Uterus (tissue), 2 donors: ENCODE measurements at regions not wholly inside any gene's neighbourhood (a gene's known extent, or its start where the extent isn't known, plus 50 kb on each side); places are given as distances from the start of the nearest gene placed in this dataset.

Experiments
- POLR2A ChIP-seq, 2 donors: fragments of 450-650 bp; IDR thresholded peaks; one replicate each; pipeline ENCODE4 v1.6.1; 2016; ENCODE audit warnings: antibody characterized with exemption in 2 of 2, mild to moderate bottlenecking in 1 of 2, moderate library complexity in 1 of 2
- TF ChIP-seq, protein P1 (sequence below), 4 experiments: fragments of 200-600 bp in 2 of 4; fragments of 450-650 bp in 2 of 4; sonication (generic) in 2 of 4; IDR thresholded peaks; one replicate each; pipeline ENCODE4 v1.5.1; 2016 to 2019; ENCODE audit warnings: antibody characterized with exemption in 4 of 4, mild to moderate bottlenecking in 2 of 4, moderate library complexity in 1 of 4

DNA sequence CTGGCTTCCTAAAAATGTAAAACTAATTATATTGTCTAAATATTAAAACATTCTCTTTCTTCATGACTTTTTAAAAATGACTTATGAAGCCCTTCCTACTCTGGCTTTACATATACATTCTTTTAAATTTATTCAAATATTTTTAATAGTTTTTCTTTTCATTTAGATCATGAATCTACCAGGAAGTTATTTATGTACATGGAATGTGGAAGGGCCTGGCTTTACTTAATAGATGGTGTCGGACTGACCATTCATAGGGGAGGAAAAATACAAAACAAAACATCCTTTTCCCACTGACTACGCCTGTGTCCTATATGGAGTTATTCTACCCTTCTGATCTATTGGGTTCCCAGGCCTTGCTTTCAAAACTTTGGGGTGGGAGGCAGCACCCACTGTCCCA, 129.8 kb downstream of the MACROH2A1 start:
- TF ChIP-seq, protein P1, sequence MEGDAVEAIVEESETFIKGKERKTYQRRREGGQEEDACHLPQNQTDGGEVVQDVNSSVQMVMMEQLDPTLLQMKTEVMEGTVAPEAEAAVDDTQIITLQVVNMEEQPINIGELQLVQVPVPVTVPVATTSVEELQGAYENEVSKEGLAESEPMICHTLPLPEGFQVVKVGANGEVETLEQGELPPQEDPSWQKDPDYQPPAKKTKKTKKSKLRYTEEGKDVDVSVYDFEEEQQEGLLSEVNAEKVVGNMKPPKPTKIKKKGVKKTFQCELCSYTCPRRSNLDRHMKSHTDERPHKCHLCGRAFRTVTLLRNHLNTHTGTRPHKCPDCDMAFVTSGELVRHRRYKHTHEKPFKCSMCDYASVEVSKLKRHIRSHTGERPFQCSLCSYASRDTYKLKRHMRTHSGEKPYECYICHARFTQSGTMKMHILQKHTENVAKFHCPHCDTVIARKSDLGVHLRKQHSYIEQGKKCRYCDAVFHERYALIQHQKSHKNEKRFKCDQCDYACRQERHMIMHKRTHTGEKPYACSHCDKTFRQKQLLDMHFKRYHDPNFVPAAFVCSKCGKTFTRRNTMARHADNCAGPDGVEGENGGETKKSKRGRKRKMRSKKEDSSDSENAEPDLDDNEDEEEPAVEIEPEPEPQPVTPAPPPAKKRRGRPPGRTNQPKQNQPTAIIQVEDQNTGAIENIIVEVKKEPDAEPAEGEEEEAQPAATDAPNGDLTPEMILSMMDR (IDR thresholded peaks at IDR 0.05) = no peak
- TF ChIP-seq POLR2A (IDR thresholded peaks at IDR 0.05) = no peak
